Liver (tissue), 3 donors: ENCODE measurements at regions not wholly inside any gene's neighbourhood (a gene's known extent, or its start where the extent isn't known, plus 50 kb on each side); places are given as distances from the start of the nearest gene placed in this dataset.

Experiments used
- CTCF ChIP-seq: fragments of 150-350 bp; IDR thresholded peaks from 2 replicates; pipeline ENCODE4 v1.5.1; 2017; ENCODE audit warnings: improper control_type of control experiment, low read depth, low read length; ENCODE audit not compliant: missing input control
- EGR1 ChIP-seq, 2 donors: IDR thresholded peaks; 2 replicates each; pipeline ENCODE4 v1.6.1; 2016 to 2018; ENCODE audit warnings: antibody characterized with exemption in 2 of 2, low read depth in 2 of 2
- FOXA1 ChIP-seq: IDR thresholded peaks from 2 replicates; pipeline ENCODE4 v1.6.1; 2016; ENCODE audit warnings: antibody characterized with exemption
- JUND ChIP-seq, 2 donors: IDR thresholded peaks; 2 replicates each; pipeline ENCODE4 v1.6.1; 2016; ENCODE audit warnings: antibody characterized with exemption in 2 of 2
- NR2F2 ChIP-seq: IDR thresholded peaks from 2 replicates; pipeline ENCODE4 v1.6.1; 2016; ENCODE audit warnings: antibody characterized with exemption
- RAD21 ChIP-seq, 2 donors: IDR thresholded peaks; 2 replicates each; pipeline ENCODE4 v1.6.1; 2016; ENCODE audit warnings: antibody characterized with exemption in 2 of 2, mild to moderate bottlenecking in 2 of 2
- YY1 ChIP-seq: IDR thresholded peaks from 2 replicates; pipeline ENCODE4 v1.6.1; 2016; ENCODE audit warnings: antibody characterized with exemption, mild to moderate bottlenecking
- TF ChIP-seq, protein P1 (sequence below): IDR thresholded peaks from 2 replicates; pipeline ENCODE4 v1.6.1; 2016; ENCODE audit warnings: antibody characterized with exemption, mild to moderate bottlenecking
- TF ChIP-seq, protein P2 (sequence below): IDR thresholded peaks from 2 replicates; pipeline ENCODE4 v1.6.1; 2016; ENCODE audit warnings: antibody characterized with exemption
- TF ChIP-seq, protein P3 (sequence below): IDR thresholded peaks from 2 replicates; pipeline ENCODE4 v1.6.1; 2016; ENCODE audit warnings: antibody characterized with exemption
- donor health status: healthy.
- donor health status: healthy.

- TF ChIP-seq EGR1 (IDR thresholded peaks at IDR 0.05; ENCODE audit: low read depth in 2 of 2) (no peak), YY1 (no peak), CTCF (no peak), FOXA1 (no peak), RAD21 (IDR thresholded peaks at IDR 0.05) (no peak), JUND (IDR thresholded peaks at IDR 0.05) (no peak), NR2F2 (no peak)
- TF ChIP-seq, protein P1, sequence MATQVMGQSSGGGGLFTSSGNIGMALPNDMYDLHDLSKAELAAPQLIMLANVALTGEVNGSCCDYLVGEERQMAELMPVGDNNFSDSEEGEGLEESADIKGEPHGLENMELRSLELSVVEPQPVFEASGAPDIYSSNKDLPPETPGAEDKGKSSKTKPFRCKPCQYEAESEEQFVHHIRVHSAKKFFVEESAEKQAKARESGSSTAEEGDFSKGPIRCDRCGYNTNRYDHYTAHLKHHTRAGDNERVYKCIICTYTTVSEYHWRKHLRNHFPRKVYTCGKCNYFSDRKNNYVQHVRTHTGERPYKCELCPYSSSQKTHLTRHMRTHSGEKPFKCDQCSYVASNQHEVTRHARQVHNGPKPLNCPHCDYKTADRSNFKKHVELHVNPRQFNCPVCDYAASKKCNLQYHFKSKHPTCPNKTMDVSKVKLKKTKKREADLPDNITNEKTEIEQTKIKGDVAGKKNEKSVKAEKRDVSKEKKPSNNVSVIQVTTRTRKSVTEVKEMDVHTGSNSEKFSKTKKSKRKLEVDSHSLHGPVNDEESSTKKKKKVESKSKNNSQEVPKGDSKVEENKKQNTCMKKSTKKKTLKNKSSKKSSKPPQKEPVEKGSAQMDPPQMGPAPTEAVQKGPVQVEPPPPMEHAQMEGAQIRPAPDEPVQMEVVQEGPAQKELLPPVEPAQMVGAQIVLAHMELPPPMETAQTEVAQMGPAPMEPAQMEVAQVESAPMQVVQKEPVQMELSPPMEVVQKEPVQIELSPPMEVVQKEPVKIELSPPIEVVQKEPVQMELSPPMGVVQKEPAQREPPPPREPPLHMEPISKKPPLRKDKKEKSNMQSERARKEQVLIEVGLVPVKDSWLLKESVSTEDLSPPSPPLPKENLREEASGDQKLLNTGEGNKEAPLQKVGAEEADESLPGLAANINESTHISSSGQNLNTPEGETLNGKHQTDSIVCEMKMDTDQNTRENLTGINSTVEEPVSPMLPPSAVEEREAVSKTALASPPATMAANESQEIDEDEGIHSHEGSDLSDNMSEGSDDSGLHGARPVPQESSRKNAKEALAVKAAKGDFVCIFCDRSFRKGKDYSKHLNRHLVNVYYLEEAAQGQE = no peak
- TF ChIP-seq, protein P2, sequence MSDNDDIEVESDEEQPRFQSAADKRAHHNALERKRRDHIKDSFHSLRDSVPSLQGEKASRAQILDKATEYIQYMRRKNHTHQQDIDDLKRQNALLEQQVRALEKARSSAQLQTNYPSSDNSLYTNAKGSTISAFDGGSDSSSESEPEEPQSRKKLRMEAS = no peak
- TF ChIP-seq, protein P3, sequence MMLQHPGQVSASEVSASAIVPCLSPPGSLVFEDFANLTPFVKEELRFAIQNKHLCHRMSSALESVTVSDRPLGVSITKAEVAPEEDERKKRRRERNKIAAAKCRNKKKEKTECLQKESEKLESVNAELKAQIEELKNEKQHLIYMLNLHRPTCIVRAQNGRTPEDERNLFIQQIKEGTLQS = no peak
These were observed 89.2 kb downstream of the FOXD1 start for GRCh38 chr5:73359395-73359794.
